Natural killer cell (primary cell): ENCODE measurements at regions not wholly inside any gene's neighbourhood (a gene's known extent, or its start where the extent isn't known, plus 50 kb on each side); places are given as distances from the start of the nearest gene placed in this dataset.

Experiments
- ATAC-seq, 3 donors: fragments of 150-1000 bp in 2 of 3; fragments of 200-7000 bp in 1 of 3; cut with Tn5 transposase; 1 replicate in 1 of 3; 2 replicates in 2 of 3; pipeline ENCODE4 v1.10.0; 2021; ENCODE audit warnings: mild to moderate bottlenecking in 2 of 3, moderate library complexity in 2 of 3
- DNase-seq, 2 donors: peaks; one replicate each; pipeline versions ENCODE4 v3.0.0 to v3.0.0-alpha.2; 2013 to 2021; ENCODE audit warnings: mixed read lengths in 1 of 2
- H3K27ac ChIP-seq: one replicate; pipeline ENCODE4 v1.5.1; 2013; ENCODE audit warnings: mild to moderate bottlenecking, low read length
- H3K27me3 ChIP-seq: one replicate; pipeline ENCODE4 v1.6.1; 2013; ENCODE audit warnings: low read length; ENCODE audit not compliant: control insufficient read depth, insufficient read depth
- H3K36me3 ChIP-seq: one replicate; pipeline ENCODE4 v1.6.1; 2013; ENCODE audit warnings: low read length; ENCODE audit not compliant: control insufficient read depth, insufficient read depth
- H3K4me1 ChIP-seq: one replicate; pipeline ENCODE4 v1.6.1; 2013; ENCODE audit warnings: low read length; ENCODE audit not compliant: control insufficient read depth, insufficient read depth
- H3K4me3 ChIP-seq: one replicate; pipeline ENCODE4 v1.5.1; 2013; ENCODE audit warnings: low read length
- H3K9me3 ChIP-seq: one replicate; pipeline ENCODE4 v1.6.1; 2013; ENCODE audit warnings: low read length; ENCODE audit not compliant: control insufficient read depth, insufficient read depth
- H3K27ac Mint-ChIP-seq, 2 donors: one replicate each; pipeline ENCODE4 v1.8.0; 2022; ENCODE audit warnings: mild to moderate bottlenecking in 2 of 2, mixed read lengths in 2 of 2, moderate library complexity in 1 of 2
- H3K27me3 Mint-ChIP-seq, 2 donors: one replicate each; pipeline ENCODE4 v1.8.0; 2022; ENCODE audit warnings: low read depth in 2 of 2, mixed read lengths in 2 of 2
- H3K36me3 Mint-ChIP-seq: one replicate; pipeline ENCODE4 v1.8.0; 2022; ENCODE audit warnings: mixed read lengths
- H3K4me1 Mint-ChIP-seq, 2 donors: one replicate each; pipeline ENCODE4 v1.8.0; 2022; ENCODE audit warnings: mixed read lengths in 2 of 2
- H3K4me3 Mint-ChIP-seq: one replicate; pipeline ENCODE4 v1.8.0; 2022; ENCODE audit warnings: mild to moderate bottlenecking, moderate library complexity, mixed read lengths
- H3K9me3 Mint-ChIP-seq, 2 donors: one replicate each; pipeline ENCODE4 v1.8.0; 2022; ENCODE audit warnings: mixed read lengths in 2 of 2
- WGBS: methylation state at CpG from one replicate; pipeline ENCODE4 v1.1.7; 2013; ENCODE audit warnings: missing lambda C conversion rate; ENCODE audit not compliant: insufficient coverage; 5-methylcytosine and 5-hydroxymethylcytosine counted together
- intact Hi-C: fragments of 100-400 bp; cut with micrococcal nuclease; formaldehyde crosslinking; loops from one replicate; pipeline ENCODE4 v1.14.2; 2022
- TF ChIP-seq, protein P1 (sequence below): fragments of 200-600 bp; IDR thresholded peaks from one replicate; pipeline ENCODE4 v1.8.0; 2022; ENCODE audit warnings: antibody characterized with exemption

- Histone ChIP-seq H3K9me3 (no peaks in the 10 kb centered on the region), H3K27me3 (no peaks in the 10 kb centered on the region), H3K36me3 (no peaks in the 10 kb centered on the region), H3K4me1 (no peaks in the 10 kb centered on the region), H3K27ac (no peak overlapping the region), H3K4me3 (no peak overlapping the region)
- TF ChIP-seq, protein P1, sequence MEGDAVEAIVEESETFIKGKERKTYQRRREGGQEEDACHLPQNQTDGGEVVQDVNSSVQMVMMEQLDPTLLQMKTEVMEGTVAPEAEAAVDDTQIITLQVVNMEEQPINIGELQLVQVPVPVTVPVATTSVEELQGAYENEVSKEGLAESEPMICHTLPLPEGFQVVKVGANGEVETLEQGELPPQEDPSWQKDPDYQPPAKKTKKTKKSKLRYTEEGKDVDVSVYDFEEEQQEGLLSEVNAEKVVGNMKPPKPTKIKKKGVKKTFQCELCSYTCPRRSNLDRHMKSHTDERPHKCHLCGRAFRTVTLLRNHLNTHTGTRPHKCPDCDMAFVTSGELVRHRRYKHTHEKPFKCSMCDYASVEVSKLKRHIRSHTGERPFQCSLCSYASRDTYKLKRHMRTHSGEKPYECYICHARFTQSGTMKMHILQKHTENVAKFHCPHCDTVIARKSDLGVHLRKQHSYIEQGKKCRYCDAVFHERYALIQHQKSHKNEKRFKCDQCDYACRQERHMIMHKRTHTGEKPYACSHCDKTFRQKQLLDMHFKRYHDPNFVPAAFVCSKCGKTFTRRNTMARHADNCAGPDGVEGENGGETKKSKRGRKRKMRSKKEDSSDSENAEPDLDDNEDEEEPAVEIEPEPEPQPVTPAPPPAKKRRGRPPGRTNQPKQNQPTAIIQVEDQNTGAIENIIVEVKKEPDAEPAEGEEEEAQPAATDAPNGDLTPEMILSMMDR = no peak
- Mint-ChIP-seq H3K27me3 (no peaks in the 10 kb centered on the region), H3K27ac (no peak overlapping the region), H3K9me3 (peaks cover 4 to 10% of the 10 kb centered on the region in 2 donors), H3K36me3 (no peaks in the 10 kb centered on the region), H3K4me3 (no peak overlapping the region), H3K4me1 (no peaks in the 10 kb centered on the region)
- DNase-seq = no peak
- intact Hi-C loops = no loop called here
- no CpG with 5 or more reads among the region's 2 CpGs for WGBS
- no peak for ATAC-seq
Measured at GRCh38 chrX:122910697-122911096, 273.4 kb upstream of the GRIA3 start.

DNA sequence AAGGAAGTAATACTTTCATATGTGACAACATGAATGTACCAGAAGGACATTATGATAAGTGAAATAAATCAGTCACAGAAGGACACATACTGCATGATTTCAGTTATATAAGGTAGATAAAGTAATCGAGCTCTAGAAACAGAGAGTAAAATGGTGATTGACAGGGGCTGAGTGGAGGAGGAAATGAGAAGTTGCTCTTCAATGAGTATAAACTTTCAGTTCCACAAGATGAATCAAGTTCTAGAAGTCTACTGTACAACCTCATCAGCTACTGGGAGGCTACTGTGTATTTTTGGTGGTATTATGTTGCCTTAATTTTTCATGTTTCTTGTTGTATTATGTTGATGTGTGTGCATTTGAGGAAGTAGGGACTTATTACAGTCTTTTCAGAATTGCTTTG lies 270.9 kb upstream of the GRIA3 start:
- intact Hi-C loops = no loop called here
- Histone ChIP-seq H3K27me3 (no peaks in the 10 kb centered on the region), H3K36me3 (no peaks in the 10 kb centered on the region), H3K4me3 (no peak overlapping the region), H3K9me3 (no peaks in the 10 kb centered on the region), H3K27ac (no peak overlapping the region), H3K4me1 (no peaks in the 10 kb centered on the region)
- DNase-seq (no peak), ATAC-seq (no peak)
- Mint-ChIP-seq H3K4me3 (no peak overlapping the region), H3K4me1 (no peaks in the 10 kb centered on the region), H3K27me3 (no peaks in the 10 kb centered on the region), H3K36me3 (no peaks in the 10 kb centered on the region), H3K27ac (no peak overlapping the region), H3K9me3 (peaks cover 6 to 7% of the 10 kb centered on the region in 2 donors)
- TF ChIP-seq, protein P1 = no peak
- WGBS = 90% methylated on average over 1 of the region's 1 CpG

- TF ChIP-seq, protein P1 = no peak
- no peak overlapping the region for H3K27ac Mint-ChIP-seq
- Histone ChIP-seq H3K36me3 (no peaks in the 10 kb centered on the region), H3K27ac (no peak overlapping the region), H3K4me3 (no peak overlapping the region), H3K4me1 (no peaks in the 10 kb centered on the region), H3K27me3 (no peaks in the 10 kb centered on the region), H3K9me3 (no peaks in the 10 kb centered on the region)
- ATAC-seq (no peak), DNase-seq (no peak)
- H3K9me3 Mint-ChIP-seq = peaks cover 6 to 7% of the 10 kb centered on the region in 2 donors
- H3K36me3 Mint-ChIP-seq = no peaks in the 10 kb centered on the region
- no peak overlapping the region for H3K4me3 Mint-ChIP-seq
- no peaks in the 10 kb centered on the region for H3K4me1 Mint-ChIP-seq
- no peaks in the 10 kb centered on the region for H3K27me3 Mint-ChIP-seq
- 100% methylated on average over 1 of the region's 1 CpG for WGBS
- intact Hi-C loops = no loop called here
Measured at GRCh38 chrX:122913764-122914163, 270.3 kb upstream of the GRIA3 start.

- Histone ChIP-seq H3K9me3 (no peaks in the 10 kb centered on the region), H3K4me3 (no peak overlapping the region), H3K36me3 (no peaks in the 10 kb centered on the region), H3K27ac (no peak overlapping the region), H3K27me3 (no peaks in the 10 kb centered on the region), H3K4me1 (no peaks in the 10 kb centered on the region)
- no peak overlapping the region for H3K27ac Mint-ChIP-seq
- intact Hi-C loops = no loop called here
- H3K4me1 Mint-ChIP-seq = no peaks in the 10 kb centered on the region
- 89% methylated on average over 5 of the region's 5 CpGs for WGBS
- no peaks in the 10 kb centered on the region for H3K36me3 Mint-ChIP-seq
- H3K4me3 Mint-ChIP-seq = no peak overlapping the region
- H3K27me3 Mint-ChIP-seq = no peaks in the 10 kb centered on the region
- DNase-seq = no peak
- no peak for ATAC-seq
- peaks cover 5 to 7% of the 10 kb centered on the region in 2 donors for H3K9me3 Mint-ChIP-seq
- TF ChIP-seq, protein P1 = no peak
Measured at GRCh38 chrX:122914256-122914655, 269.8 kb upstream of the GRIA3 start.
